ENCODE measurements at regions not wholly inside any gene's neighbourhood (a gene's known extent, or its start where the extent isn't known, plus 50 kb on each side); places are given as distances from the start of the nearest gene placed in this dataset.
"Not testable (repeated sequence)": the region's sequence is repeated elsewhere in the genome, so short reads cannot be mapped to it uniquely, and the experiment has no call there.

GRCh38 chr4:14902342-14902741, 99.9 kb upstream of the CPEB2 start:
- no peak for DNase-seq

DNA sequence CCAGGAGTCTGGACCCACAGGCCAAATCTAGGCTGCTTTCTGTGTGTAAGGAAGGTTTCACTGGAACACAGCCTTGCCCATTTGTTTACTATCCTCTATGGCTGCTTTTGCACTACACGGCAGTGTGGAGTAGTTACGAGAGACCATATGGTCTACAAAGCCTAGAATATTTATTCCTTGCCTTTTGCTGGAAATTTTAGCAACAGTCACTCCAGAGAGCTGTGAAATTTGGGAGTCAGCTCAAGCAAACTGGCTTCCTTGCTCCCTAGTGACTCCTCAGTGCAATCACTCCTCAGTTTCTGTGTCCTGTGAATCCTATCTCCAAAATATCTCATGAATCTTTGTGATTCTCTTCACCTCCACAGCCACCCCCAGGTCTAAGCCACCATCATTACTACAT, 99.0 kb upstream of the CPEB2 start:
- DNase-seq = no peak

DNA sequence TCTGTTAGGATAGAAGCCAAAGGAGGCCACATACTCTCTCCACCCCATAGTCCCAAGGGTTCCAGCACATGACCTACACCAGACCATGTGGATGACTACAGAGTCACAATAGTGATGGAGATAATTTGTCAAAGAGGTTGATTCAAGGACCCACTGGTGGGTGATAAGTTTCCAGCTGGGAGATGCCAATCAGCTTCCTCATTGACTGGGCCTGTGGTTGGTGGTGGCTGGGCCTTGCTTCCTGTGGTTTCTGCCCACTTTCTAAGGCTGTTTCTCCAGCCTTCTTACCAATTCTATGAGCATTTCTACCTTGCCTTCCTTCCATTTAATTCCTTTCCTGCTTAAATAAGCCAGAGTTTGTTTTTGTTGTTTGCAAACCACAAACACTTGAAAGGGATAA, 95.5 kb upstream of the CPEB2 start:
- DNase-seq = no peak

DNA sequence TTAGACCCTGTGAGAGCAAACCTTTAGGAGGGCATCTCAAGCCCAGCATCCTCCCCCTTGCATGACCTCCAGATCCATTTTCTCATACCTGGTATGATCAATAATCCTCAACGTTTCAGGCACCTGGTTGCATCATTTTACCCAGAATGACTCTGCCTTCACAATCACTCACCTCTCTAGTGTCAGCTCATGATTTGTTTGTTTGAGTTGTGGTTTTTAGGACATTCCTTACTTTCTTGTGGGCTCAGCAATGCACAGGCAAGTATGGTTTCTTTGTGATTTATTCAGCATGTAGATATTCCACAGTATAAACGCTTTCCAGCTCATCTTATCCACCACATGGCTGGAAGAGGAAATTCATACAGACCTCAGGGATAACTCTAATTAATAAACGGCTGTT, 93.6 kb upstream of the CPEB2 start:
- no peak for DNase-seq

- no peak for DNase-seq
Observed at GRCh38 chr4:14910411-14910810, 91.9 kb upstream of the CPEB2 start.

DNA sequence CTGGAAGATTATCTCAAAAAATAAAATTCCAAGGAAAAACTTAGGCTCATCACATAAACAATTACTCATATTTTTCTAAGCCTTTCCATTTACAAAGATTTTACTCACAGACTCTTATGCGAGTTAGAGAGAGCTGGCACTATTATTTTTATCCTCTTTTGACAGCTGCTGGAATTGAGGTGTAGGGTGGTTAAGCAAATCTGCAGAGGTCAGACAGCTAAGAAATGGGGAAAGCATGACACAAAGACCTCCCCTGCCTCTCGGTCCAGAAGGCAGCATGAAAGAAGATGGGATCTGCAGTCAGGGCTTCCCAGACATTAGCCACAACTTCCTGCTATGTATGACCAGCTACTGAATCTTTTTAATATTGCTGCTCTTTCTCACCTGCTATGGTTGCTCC, 89.9 kb upstream of the CPEB2 start:
- no peak for DNase-seq

DNA sequence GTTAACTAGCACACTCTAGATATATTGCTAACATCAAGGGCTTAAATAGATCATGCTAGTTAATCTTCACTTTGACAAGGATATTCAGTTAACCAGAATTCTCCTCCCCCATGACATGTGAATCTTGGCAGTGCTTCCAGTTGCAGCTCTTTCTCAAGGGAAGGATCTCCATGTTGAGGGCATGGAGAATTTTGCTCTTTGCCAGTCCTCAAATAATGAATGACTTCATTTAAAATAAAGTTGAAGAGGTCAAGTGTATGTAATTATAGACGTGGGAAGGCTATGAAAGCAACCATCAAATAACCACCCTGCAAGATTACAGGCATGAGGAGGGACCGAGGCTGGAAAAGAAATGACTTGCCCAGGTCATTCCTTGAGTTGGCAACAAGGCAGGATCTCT, 87.3 kb upstream of the CPEB2 start:
- DNase-seq = no peak

DNA sequence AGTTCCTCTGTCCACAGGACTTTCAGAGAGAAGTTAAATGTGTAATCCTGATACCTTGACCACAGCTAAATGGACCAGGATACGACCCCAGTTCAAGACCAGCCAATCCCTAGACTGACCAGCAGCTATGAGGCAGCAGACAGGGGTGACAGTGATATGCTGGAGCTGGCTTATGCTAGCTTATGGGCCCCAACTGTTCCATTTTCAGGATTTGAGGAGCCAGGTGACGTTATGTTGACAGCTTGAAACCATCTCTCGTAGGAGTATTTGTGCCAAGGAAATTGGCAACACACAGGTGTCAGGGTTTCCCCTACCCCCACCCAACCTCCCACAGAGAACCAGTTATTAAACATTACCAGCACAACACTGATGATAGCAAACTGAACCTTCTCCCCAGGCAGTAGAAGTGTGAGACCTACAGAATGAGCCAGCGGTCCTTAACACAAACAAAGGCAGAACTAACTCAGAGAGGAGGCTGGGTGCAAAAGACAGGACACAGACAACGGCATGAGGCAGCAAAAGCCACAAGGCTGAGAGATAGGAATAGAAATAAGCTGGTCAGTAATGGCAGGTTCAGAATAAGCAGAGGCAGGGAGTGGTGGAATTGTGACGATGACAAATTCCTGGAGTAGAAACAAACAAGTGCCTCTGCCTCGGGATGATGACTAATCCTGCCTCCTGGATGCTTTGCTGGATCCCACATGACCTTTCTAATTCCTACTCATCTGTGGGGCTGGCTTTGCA, 85.6 kb upstream of the CPEB2 start:
- DNase-seq = no peak

GRCh38 chr4:14917298-14917633, 85.0 kb upstream of the CPEB2 start:
- DNase-seq = no peak

- DNase-seq = no peak
Observed at GRCh38 chr4:14918336-14918735, 83.9 kb upstream of the CPEB2 start.

- no peak for DNase-seq
Observed at GRCh38 chr4:14919785-14920184, 82.5 kb upstream of the CPEB2 start.

DNA sequence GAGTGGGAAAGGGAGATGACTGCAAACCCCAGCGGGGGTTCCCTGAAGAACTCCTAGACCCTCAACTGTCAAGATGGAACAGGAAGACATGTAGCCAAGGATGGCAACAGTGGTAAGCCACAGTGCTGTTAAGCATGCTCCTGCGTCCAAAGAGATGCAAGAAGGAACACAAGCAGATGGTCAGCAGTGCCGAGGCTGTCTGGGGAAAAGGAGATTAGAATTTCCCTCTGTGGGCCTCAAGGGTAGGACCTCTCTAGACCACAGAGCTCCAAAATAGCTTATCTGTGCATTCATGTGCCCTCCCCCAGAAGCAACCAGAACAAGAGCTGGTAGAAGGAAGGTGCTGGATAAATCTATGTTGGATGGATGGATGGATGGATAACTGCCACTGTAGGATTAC, 82.0 kb upstream of the CPEB2 start:
- no peak for DNase-seq

DNA sequence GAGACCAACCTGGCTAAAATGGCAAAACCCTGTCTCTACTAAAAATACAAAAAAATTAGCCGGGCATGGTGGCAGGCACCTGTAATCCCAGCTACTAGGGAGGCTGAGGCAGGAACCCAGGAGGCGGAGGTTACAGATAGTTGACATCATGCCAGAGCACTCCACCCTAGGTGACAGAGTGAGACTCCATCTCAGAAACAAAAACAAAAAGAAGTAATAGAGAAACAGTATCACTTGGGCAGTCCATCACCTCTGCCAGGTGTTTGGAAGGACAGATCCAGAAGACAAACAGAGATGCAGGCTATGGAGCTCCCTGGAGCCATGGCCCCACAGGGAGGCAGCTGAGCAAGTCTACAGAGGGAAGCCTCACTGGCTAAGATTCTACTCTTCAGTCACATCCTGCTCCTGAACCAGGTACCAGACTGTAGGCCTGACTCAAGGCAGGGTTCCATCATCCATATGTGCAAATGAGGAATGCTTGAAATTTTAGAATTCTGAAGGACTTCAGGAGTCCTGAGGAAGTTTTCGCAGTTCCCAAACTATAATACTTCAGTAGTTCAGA, 81.4 kb upstream of the CPEB2 start:
- no peak for DNase-seq

- DNase-seq = not testable (repeated sequence)
Observed at GRCh38 chr4:14921781-14922180, 80.5 kb upstream of the CPEB2 start.

DNA sequence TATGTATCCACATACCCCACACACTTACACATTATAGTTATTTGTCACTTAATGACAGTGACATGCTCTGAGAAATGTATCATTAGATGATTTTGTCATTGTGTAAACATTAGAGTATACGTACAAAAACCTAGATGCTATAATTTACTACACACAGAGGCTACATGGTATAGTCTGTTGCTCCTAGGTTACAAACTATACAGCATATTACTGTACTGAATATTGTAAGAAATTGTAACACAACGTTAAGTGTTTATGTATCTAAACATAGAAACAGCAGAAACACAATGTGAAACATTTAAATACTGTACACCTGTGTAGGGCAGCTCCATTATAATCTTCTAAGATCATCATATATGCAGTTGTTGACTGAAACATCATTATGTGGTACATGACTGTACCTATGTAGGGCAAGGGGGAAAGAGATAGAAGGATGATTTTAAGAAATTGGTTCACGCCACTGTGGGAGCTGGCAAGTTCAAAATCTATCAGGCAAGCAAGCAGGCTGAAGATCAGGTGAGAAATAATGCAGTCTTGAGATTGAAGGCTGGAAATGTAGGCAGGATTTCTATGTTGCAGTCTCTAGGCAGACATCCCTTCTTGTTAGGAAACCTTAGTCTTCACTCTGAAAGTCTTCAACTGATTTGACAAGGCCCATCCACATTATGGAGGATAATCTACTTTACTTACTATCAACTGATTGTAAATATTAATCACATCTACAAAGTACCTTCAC, 78.0 kb upstream of the CPEB2 start:
- DNase-seq = no peak

DNA sequence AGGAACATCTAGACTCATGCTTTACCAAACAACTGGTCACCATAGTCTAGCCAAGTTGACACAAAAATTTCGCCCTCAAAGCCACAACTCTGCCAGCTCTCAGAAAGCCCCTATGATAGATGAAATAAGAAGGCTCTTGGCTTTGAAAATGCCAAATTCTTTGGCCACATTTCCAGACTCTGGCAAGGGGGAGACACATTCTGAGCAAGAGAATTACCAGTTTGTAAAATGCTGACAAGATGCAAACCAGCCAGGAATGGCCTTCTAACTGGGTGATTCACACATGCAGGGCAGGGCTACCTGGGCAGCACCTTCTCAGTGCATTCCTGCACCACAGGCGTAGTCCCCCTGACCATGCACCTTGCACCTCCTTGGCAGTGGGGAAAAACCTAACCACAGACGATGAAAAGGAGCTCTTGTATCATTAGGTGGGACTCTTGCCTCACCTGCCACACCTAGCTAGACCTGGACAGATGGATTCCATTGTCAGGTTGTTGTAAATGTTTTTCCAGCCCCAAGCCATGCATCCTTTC, 77.4 kb upstream of the CPEB2 start:
- no peak for DNase-seq

DNA sequence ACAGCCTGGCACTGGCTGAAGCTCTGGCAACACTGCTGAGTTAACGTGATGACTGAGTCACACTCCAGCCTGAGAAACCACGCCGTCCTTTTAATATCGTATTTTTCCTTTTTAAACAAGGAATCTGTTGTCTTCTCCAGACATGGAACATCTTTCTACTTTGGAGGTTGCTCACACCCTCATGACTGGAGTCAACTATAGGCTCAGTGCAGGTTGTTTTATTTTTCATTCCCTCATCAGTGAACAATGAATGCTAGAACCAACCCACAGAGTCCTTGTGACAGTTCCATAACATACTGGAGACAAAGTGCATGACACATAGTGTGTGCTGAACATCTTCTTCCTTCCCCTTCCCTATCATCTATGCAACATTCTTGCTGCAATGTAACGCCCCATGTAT, 76.8 kb upstream of the CPEB2 start:
- DNase-seq = no peak

DNA sequence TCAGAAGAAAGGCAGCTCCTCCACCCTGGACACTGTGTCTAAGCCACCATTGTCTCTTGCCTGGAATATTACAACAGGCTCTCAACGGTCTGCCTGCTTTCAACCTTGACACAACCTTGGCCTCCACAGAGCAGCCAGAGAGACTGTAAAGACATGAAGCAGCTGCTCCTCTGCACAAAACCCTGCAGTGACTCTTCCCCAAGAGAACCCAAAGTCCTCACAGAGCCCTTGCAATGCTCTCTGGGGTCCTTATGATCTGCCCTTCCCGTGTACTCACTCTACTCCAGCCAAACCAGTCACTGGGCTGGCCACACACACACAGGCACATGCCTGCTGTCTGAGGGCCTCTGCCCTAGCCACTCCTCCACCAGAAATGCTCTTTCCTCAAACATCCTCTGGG, 75.9 kb upstream of the CPEB2 start:
- no peak for DNase-seq

DNA sequence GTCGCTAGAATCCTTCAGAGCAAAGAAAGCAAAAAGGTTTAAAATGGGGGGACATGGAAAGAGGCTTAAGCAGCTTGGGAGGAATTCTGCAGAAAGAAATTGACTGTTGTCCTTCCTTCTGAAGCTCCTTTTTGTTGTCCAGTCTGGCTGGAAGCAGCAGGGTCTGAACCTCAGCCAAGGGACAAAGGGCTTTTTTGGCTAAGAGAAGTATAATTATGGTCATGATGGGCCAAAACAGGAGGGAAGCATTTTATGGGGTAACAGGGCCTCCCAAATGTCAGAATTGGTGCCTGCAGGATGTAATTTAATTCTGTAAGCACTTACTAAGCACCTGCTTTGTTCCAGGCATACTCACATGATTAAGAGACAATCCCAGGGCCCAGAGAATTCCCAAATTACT, 74.2 kb upstream of the CPEB2 start:
- DNase-seq = no peak

DNA sequence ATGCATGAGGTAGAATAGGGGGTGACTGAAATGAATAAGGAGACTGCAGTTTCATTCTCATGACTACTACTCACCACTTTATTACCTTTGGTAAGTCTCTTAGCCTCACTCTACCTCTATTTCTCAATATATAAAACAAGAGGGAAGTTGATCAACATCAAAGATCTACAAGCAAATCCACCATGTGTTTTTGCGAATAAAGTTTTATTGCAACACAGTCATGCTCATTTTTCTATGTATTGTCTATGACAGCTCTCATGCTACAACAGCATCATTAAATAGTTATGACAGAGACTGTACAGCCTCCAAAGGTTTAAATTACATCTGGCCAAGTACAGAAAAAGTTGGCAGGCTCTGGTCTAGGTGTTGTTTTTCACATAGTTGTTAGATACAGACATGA, 72.6 kb upstream of the CPEB2 start:
- DNase-seq = no peak

DNA sequence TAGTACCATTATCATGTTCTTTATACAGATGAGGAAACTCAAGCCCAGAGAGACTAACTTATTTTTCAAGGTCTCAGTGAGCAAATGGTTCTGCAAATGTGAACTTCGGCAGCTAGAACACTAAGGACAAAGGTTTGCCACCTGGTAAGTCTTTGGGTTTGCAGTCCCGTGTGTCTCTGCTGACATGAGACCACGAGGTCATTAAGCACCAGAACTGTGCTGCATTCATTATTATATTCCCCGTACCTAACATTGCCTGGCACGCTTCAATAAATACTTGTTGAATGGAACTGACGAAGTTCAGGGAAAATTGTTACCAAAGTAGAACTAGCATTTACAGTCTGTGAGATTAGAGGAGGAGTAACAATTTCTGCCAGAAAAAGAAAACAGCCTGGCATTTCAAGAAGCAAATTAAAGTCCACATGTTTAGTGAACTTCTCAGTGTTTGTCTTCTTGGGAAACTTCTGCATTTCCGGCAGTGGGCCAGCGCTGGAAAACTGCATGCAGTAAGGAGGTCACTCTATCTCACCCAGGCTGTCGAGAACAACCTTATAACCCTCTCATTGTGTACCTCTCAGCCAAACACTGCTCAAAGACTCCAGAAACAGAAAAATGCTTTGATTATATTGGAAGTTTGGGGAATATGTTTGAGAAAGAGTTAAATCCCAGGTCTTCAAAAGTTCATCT, 67.4 kb upstream of the CPEB2 start:
- no peak for DNase-seq

- no peak for DNase-seq
Observed at GRCh38 chr4:14943749-14944148, 58.5 kb upstream of the CPEB2 start.

GRCh38 chr4:14952352-14952751, 49.9 kb upstream of the CPEB2 start:
- no peak for DNase-seq

Data from activated effector memory CD4-positive, alpha-beta T cell treated with Interleukin-2 at 50 U/mL for 16 hours (primary cell).